ENCODE measurements at regions not wholly inside any gene's neighbourhood (a gene's known extent, or its start where the extent isn't known, plus 50 kb on each side); places are given as distances from the start of the nearest gene placed in this dataset.

DNA sequence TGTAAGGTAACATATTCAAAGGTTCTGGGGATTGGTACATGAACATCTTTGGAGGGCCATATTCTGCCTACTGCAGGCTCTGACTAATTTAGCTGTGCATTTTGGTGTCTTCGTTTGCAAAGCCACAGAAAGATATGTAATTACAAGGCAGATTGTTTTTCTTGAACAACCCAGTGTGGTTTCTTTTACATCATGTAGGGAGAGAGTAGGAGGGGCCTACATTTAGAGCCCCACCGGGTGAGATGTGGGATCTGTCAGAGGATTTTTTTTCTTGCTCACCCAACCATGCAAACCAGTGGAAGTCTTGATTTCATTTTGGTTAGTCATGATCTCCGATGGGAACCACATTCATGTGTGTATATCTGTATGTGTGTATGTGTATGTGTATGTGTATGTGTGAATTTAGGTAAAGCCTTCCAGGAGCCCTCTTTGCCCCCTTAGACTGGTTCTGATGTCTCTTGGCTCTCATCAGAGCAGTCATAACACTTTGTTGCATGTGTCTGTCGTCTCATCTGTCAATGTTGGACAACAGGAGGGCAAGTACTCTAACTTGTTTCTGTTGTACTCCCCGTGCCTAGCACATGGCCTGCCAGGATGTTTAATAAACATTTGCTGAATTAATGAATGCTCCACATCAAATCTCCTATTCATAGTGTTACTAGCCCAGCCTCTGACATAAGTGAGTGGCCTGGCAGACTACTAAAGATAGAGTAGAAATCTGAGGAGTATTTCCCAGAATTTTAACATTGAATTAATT, 239.9 kb downstream of the MTX2 start:
- TF ChIP-seq, protein P1, sequence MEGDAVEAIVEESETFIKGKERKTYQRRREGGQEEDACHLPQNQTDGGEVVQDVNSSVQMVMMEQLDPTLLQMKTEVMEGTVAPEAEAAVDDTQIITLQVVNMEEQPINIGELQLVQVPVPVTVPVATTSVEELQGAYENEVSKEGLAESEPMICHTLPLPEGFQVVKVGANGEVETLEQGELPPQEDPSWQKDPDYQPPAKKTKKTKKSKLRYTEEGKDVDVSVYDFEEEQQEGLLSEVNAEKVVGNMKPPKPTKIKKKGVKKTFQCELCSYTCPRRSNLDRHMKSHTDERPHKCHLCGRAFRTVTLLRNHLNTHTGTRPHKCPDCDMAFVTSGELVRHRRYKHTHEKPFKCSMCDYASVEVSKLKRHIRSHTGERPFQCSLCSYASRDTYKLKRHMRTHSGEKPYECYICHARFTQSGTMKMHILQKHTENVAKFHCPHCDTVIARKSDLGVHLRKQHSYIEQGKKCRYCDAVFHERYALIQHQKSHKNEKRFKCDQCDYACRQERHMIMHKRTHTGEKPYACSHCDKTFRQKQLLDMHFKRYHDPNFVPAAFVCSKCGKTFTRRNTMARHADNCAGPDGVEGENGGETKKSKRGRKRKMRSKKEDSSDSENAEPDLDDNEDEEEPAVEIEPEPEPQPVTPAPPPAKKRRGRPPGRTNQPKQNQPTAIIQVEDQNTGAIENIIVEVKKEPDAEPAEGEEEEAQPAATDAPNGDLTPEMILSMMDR (tag by site-specific recombination; IDR thresholded peaks at IDR 0.05), result no peak
- TF ChIP-seq ZNF654 (tag by site-specific recombination; IDR thresholded peaks at IDR 0.05; ENCODE audit: low read depth) (no peak), ZNF610 (tag by site-specific recombination; IDR thresholded peaks at IDR 0.05; ENCODE audit: borderline replicate concordance) (no peak), ZNF837 (tag by site-specific recombination; IDR thresholded peaks at IDR 0.05) (no peak), MEIS1 (CRISPR knock-in tag; IDR thresholded peaks at IDR 0.05; ENCODE audit: borderline replicate concordance) (no peak), SP2 (tag by site-specific recombination; IDR thresholded peaks at IDR 0.05) (no peak), ZNF274 (IDR thresholded peaks at IDR 0.05; ENCODE audit: low read length) (no peak), ZNF274 (tag by site-specific recombination; IDR thresholded peaks at IDR 0.05; ENCODE audit: borderline replicate concordance) (no peak)
